SK-N-SH (cell line): ENCODE measurements at regions not wholly inside any gene's neighbourhood (a gene's known extent, or its start where the extent isn't known, plus 50 kb on each side); places are given as distances from the start of the nearest gene placed in this dataset.

Experiments used
- CTCF ChIA-PET: fragments of 300-600, 350-600 bp; formaldehyde crosslinking; extraction: SDS; loops from one replicate; lab custom pipeline; 2021; lab: Yijun Ruan, JAX
- POLR2A ChIA-PET: fragments of 350-600 bp; sonication (Branson Sonifier 250); formaldehyde crosslinking; extraction: SDS; loops from one replicate; lab custom pipeline; 2020; ENCODE audit warnings: antibody characterized with exemption, inconsistent platforms; lab: Yijun Ruan, JAX
- DNase-seq: peaks from one replicate; pipeline ENCODE4 v3.0.0; 2012
- H2AFZ ChIP-seq: fragments of 200-600 bp; sonication (generic); 2 replicates; pipeline ENCODE4 v1.8.1; 2016; ENCODE audit warnings: antibody characterized with exemption, mild to moderate bottlenecking, low read depth
- H3F3A ChIP-seq: fragments of 200-600 bp; sonication (generic); replicated peaks from 2 replicates; pipeline ENCODE3; 2016; ENCODE audit warnings: antibody characterized with exemption, mild to moderate bottlenecking; ENCODE audit not compliant: insufficient read depth
- H3K27ac ChIP-seq, 2 experiments: fragments of 200-500 bp in 1 of 2; fragments of 200-600 bp in 1 of 2; sonication (Bioruptor generic) in 1 of 2; sonication (generic), shearing (Covaris generic) in 1 of 2; 2 replicates each; pipeline versions ENCODE4 v1.5.1 to v1.6.1; 2014 to 2016; ENCODE audit warnings: low read depth in 2 of 2, inconsistent platforms in 1 of 2, low read length in 1 of 2, mild to moderate bottlenecking in 1 of 2, mixed read lengths in 1 of 2
- H3K27me3 ChIP-seq: fragments of 200-600 bp; sonication (generic), shearing (Covaris generic); 2 replicates; pipeline ENCODE4 v1.6.1; 2016; ENCODE audit warnings: mixed run types; ENCODE audit not compliant: insufficient read depth
- H3K36me3 ChIP-seq, 2 experiments: fragments of 200-500 bp in 1 of 2; fragments of 200-600 bp in 1 of 2; sonication (Bioruptor generic) in 1 of 2; sonication (generic) in 1 of 2; replicated peaks in 1 of 2; 2 replicates each; pipeline versions ENCODE3 to v1.5.1; 2014 to 2016; ENCODE audit warnings: low read length in 1 of 2, mild to moderate bottlenecking in 1 of 2; ENCODE audit not compliant: insufficient read depth in 2 of 2, control insufficient read depth in 1 of 2
- H3K4me1 ChIP-seq, 2 experiments: fragments of 200-500 bp in 1 of 2; fragments of 200-600 bp in 1 of 2; sonication (Bioruptor generic) in 1 of 2; sonication (generic), shearing (Covaris generic) in 1 of 2; 2 replicates each; pipeline versions ENCODE4 v1.5.1 to v1.6.1; 2014 to 2016; ENCODE audit warnings: low read depth in 1 of 2, low read length in 1 of 2, mixed run types in 1 of 2; ENCODE audit not compliant: insufficient read depth in 2 of 2, control insufficient read depth in 1 of 2
- H3K4me2 ChIP-seq: fragments of 200-600 bp; sonication (generic), shearing (Covaris generic); 2 replicates; pipeline ENCODE4 v1.6.1; 2017; ENCODE audit warnings: mixed run types
- H3K4me3 ChIP-seq, 2 experiments: fragments of 200-500 bp in 1 of 2; fragments of 200-600 bp in 1 of 2; sonication (Bioruptor generic) in 1 of 2; sonication (generic), shearing (Covaris generic) in 1 of 2; 2 replicates each; pipeline versions ENCODE4 v1.5.1 to v1.8.1; 2014 to 2016; ENCODE audit warnings: low read depth in 2 of 2, inconsistent platforms in 1 of 2, low read length in 1 of 2, mild to moderate bottlenecking in 1 of 2, mixed read lengths in 1 of 2, moderate library complexity in 1 of 2
- H3K79me2 ChIP-seq: fragments of 200-600 bp; sonication (generic); 2 replicates; pipeline ENCODE4 v1.8.1; 2017; ENCODE audit warnings: mild to moderate bottlenecking; ENCODE audit not compliant: insufficient read depth
- H3K9ac ChIP-seq: fragments of 200-600 bp; sonication (generic); 2 replicates; pipeline ENCODE4 v1.6.1; 2017; ENCODE audit warnings: mixed run types
- H3K9me2 ChIP-seq: fragments of 200-600 bp; sonication (generic); 2 replicates; pipeline ENCODE4 v1.6.1; 2017; ENCODE audit warnings: mixed run types
- H3K9me3 ChIP-seq: fragments of 200-600 bp; sonication (generic); 2 replicates; pipeline ENCODE4 v1.6.1; 2017; ENCODE audit warnings: mixed run types, mild to moderate bottlenecking, moderate library complexity
- H4K20me1 ChIP-seq: fragments of 200-600 bp; sonication (generic); 2 replicates; pipeline ENCODE4 v1.6.1; 2017; ENCODE audit warnings: mild to moderate bottlenecking, mixed run types; ENCODE audit not compliant: insufficient read depth
- CHD2 ChIP-seq: fragments of 150-350 bp; IDR thresholded peaks from 2 replicates; pipeline ENCODE4 v1.6.1; 2018; ENCODE audit warnings: low read length; ENCODE audit not compliant: partially characterized antibody
- EP300 ChIP-seq, 2 experiments: IDR thresholded peaks; 2 replicates each; pipeline versions ENCODE4 v1.4.0 to v1.6.1; 2012; ENCODE audit warnings: borderline replicate concordance in 1 of 2, low read depth in 1 of 2, low read length in 1 of 2
- FOSL2 ChIP-seq: IDR thresholded peaks from 2 replicates; pipeline ENCODE4 v1.4.0; 2012; ENCODE audit warnings: low read depth, mild to moderate bottlenecking, moderate library complexity, borderline replicate concordance
- GABPA ChIP-seq: IDR thresholded peaks from 2 replicates; pipeline ENCODE4 v1.4.0; 2012; ENCODE audit warnings: low read depth, mild to moderate bottlenecking
- IRF3 ChIP-seq: fragments of 150-350 bp; IDR thresholded peaks from 2 replicates; pipeline ENCODE4 v1.6.1; 2016; ENCODE audit warnings: mild to moderate bottlenecking, low read depth, low read length
- JUND ChIP-seq: IDR thresholded peaks from 2 replicates; pipeline ENCODE4 v1.4.0; 2012
- MAX ChIP-seq: IDR thresholded peaks from 2 replicates; pipeline ENCODE4 v1.4.0; 2012; ENCODE audit warnings: low read depth
- MXI1 ChIP-seq: IDR thresholded peaks from 2 replicates; pipeline ENCODE4 v1.6.1; 2012; ENCODE audit warnings: mild to moderate bottlenecking, low read depth, low read length, improper control_type of control experiment
- NFIC ChIP-seq: IDR thresholded peaks from 2 replicates; pipeline ENCODE4 v1.4.0; 2012; ENCODE audit warnings: borderline replicate concordance
- PBX3 ChIP-seq: IDR thresholded peaks from 2 replicates; pipeline ENCODE4; 2012
- POLR2AphosphoS5 ChIP-seq: IDR thresholded peaks from 2 replicates; pipeline ENCODE4 v1.6.1; 2012; ENCODE audit warnings: low read depth, low read length
- REST ChIP-seq: IDR thresholded peaks from 2 replicates; pipeline ENCODE4 v1.6.1; 2012; ENCODE audit warnings: mild to moderate bottlenecking, low read depth, low read length, moderate library complexity
- TCF12 ChIP-seq: IDR thresholded peaks from 2 replicates; pipeline ENCODE4 v1.4.0; 2012
- USF2 ChIP-seq: fragments of 150-350 bp; IDR thresholded peaks from 2 replicates; pipeline ENCODE4 v1.6.1; 2017; ENCODE audit warnings: antibody characterized with exemption, low read length, low read depth, borderline replicate concordance
- YY1 ChIP-seq: IDR thresholded peaks from 2 replicates; pipeline ENCODE4 v1.4.0; 2012; ENCODE audit warnings: low read depth, mild to moderate bottlenecking
- WGBS: methylation state at CpG from one replicate; pipeline ENCODE4 v1.1.6; 2017; ENCODE audit warnings: low lambda C conversion rate; 5-methylcytosine and 5-hydroxymethylcytosine counted together

- Histone ChIP-seq H3K4me2 (no peak overlapping the region), H3K36me3 (no peaks in the 10 kb centered on the region), H3K79me2 (no peaks in the 10 kb centered on the region), H3K27ac (no peak overlapping the region), H3K9me3 (no peaks in the 10 kb centered on the region), H3K9ac (no peak overlapping the region), H2AFZ (no peak overlapping the region), H3K4me3 (no peak overlapping the region), H3K9me2 (no peaks in the 10 kb centered on the region), H4K20me1 (no peaks in the 10 kb centered on the region), H3K4me1 (no peaks in the 10 kb centered on the region), H3F3A (no peaks in the 10 kb centered on the region), H3K27me3 (no peaks in the 10 kb centered on the region)
- DNase-seq: no peak
- TF ChIP-seq POLR2AphosphoS5 (no peak), MXI1 (no peak), IRF3 (no peak), JUND (no peak), YY1 (no peak), NFIC (no peak), REST (no peak), USF2 (no peak), GABPA (no peak)
- POLR2A ChIA-PET: no interaction called here
- WGBS: 36% methylated on average over 1 of the region's 1 CpG
- CTCF ChIA-PET: no interaction called here
Observed at GRCh38 chr10:105598207-105598606, 957.1 kb downstream of the SORCS3 start.

GRCh38 chr10:105597312-105597711 lies 956.2 kb downstream of the SORCS3 start:
- H3K9me3 ChIP-seq: 0 out of 2 replicates have a peak, but pooled peaks cover under 1% of the 10 kb centered on the region
- ChIA-PET POLR2A (no interaction called here), CTCF (no interaction called here)
- no peak overlapping the region for H3K27ac ChIP-seq
- no peaks in the 10 kb centered on the region for H3K9me2 ChIP-seq
- no peak overlapping the region for H3K4me2 ChIP-seq
- no peaks in the 10 kb centered on the region for H3K4me1 ChIP-seq
- H3K27me3 ChIP-seq: no peaks in the 10 kb centered on the region
- H2AFZ ChIP-seq: no peak overlapping the region
- no peak overlapping the region for H3K4me3 ChIP-seq
- H3K79me2 ChIP-seq: no peaks in the 10 kb centered on the region
- H3K9ac ChIP-seq: no peak overlapping the region
- DNase-seq: no peak
- no peaks in the 10 kb centered on the region for H4K20me1 ChIP-seq
- no peaks in the 10 kb centered on the region for H3F3A ChIP-seq
- no peaks in the 10 kb centered on the region for H3K36me3 ChIP-seq
- WGBS: 24% methylated on average over 1 of the region's 1 CpG
- TF ChIP-seq EP300 (IDR thresholded peaks at IDR 0.05; ENCODE audit: borderline replicate concordance in 1 of 2, low read depth in 1 of 2, low read length in 1 of 2): no peak
- TF ChIP-seq FOSL2: no peak
- no peak for TF ChIP-seq CHD2
- TF ChIP-seq MAX: no peak
- TF ChIP-seq TCF12: no peak
- no peak for TF ChIP-seq PBX3
